GM12891 (cell line): ENCODE measurements at regions not wholly inside any gene's neighbourhood (a gene's known extent, or its start where the extent isn't known, plus 50 kb on each side); places are given as distances from the start of the nearest gene placed in this dataset.
A peak's percentile ranks its signal among the peaks of the same experiment; 100 is the strongest.

ENCODE experiments used
- DNase-seq: peaks from one replicate; pipeline ENCODE4 v3.0.0; 2011; ENCODE audit warnings: low spot score; ENCODE audit not compliant: insufficient read length
- FAIRE-seq: peaks from 2 replicates; lab custom pipeline; 2011; peaks lifted over from hg19 to GRCh38; lab: Jason Lieb, UNC
- PAX5 ChIP-seq: IDR thresholded peaks from 2 replicates; pipeline ENCODE4 v1.6.1; 2011; ENCODE audit warnings: low read length, moderate library complexity, mild to moderate bottlenecking; ENCODE audit not compliant: insufficient read depth, severe bottlenecking
- POLR2A ChIP-seq: IDR thresholded peaks from 2 replicates; pipeline ENCODE4 v1.6.1; 2011; ENCODE audit warnings: low read depth, low read length, control low read depth
- POLR2AphosphoS5 ChIP-seq: IDR thresholded peaks from 2 replicates; pipeline ENCODE4 v1.6.1; 2011; ENCODE audit warnings: low read depth, low read length, control low read depth
- POU2F2 ChIP-seq: IDR thresholded peaks from 2 replicates; pipeline ENCODE4 v1.6.1; 2011; ENCODE audit warnings: low read depth, mild to moderate bottlenecking, control low read depth, low read length, moderate library complexity
- SPI1 ChIP-seq: IDR thresholded peaks from 2 replicates; pipeline ENCODE4 v1.6.1; 2011; ENCODE audit warnings: low read depth, low read length, control low read depth
- TAF1 ChIP-seq: IDR thresholded peaks from 2 replicates; pipeline ENCODE4 v1.6.1; 2011; ENCODE audit warnings: low read depth, low read length, control low read depth

- FAIRE-seq (no peak), DNase-seq (no peak)
- TF ChIP-seq POU2F2 (no peak), POLR2AphosphoS5 (no peak), POLR2A (no peak), SPI1 (no peak), TAF1 (no peak), PAX5 (no peak)
Measured at GRCh38 chr5:10860645-10861422, 99.8 kb upstream of the DAP start.

- FAIRE-seq (no peak), DNase-seq (no peak)
- no peak for TF ChIP-seq POLR2A
- TF ChIP-seq SPI1 = no peak
Measured at GRCh38 chr5:10860196-10860543, 99.1 kb upstream of the DAP start.

GRCh38 chr5:10859393-10860195, 98.6 kb upstream of the DAP start:
- DNase-seq (no peak), FAIRE-seq (no peak)
- TF ChIP-seq TAF1 (no peak), PAX5 (no peak), POU2F2 (no peak), POLR2A (no peak), POLR2AphosphoS5 (no peak), SPI1 (no peak)

GRCh38 chr5:10858945-10859344, 97.9 kb upstream of the DAP start:
- DNase-seq = no peak
- TF ChIP-seq POU2F2 (no peak), PAX5 (no peak), SPI1 (no peak), TAF1 (no peak), POLR2A (no peak), POLR2AphosphoS5 (no peak)
- FAIRE-seq = no peak

- TF ChIP-seq TAF1 (no peak), SPI1 (peak; percentile 55)
- DNase-seq (no peak), FAIRE-seq (no peak)
Measured at GRCh38 chr5:10858307-10858706, 97.3 kb upstream of the DAP start.

GRCh38 chr5:10857338-10857733, 96.3 kb upstream of the DAP start:
- no peak for FAIRE-seq
- no peak for DNase-seq

GRCh38 chr5:10856683-10857337, 95.8 kb upstream of the DAP start:
- TF ChIP-seq PAX5 (no peak), SPI1 (no peak), POLR2A (no peak), TAF1 (no peak), POLR2AphosphoS5 (no peak), POU2F2 (no peak)
- FAIRE-seq = no peak

More at GRCh38 chr5:10857338-10857733, 96.3 kb upstream of the DAP start:
- no peak for TF ChIP-seq POU2F2
- no peak for TF ChIP-seq SPI1

GRCh38 chr5:10856071-10856470, 95.0 kb upstream of the DAP start:
- no peak for DNase-seq
- TF ChIP-seq TAF1 = no peak
- TF ChIP-seq POU2F2 = no peak
- no peak for TF ChIP-seq POLR2AphosphoS5
- no peak for TF ChIP-seq POLR2A
- no peak for TF ChIP-seq SPI1
- FAIRE-seq = no peak

More at GRCh38 chr5:10856683-10857337, 95.8 kb upstream of the DAP start:
- no peak for DNase-seq

GRCh38 chr5:10854506-10855277, 93.7 kb upstream of the DAP start:
- TF ChIP-seq POLR2AphosphoS5 = no peak
- TF ChIP-seq POU2F2 = no peak
- TF ChIP-seq TAF1 = no peak
- TF ChIP-seq PAX5 = no peak
- TF ChIP-seq SPI1 = no peak
- no peak for TF ChIP-seq POLR2A
- FAIRE-seq (no peak), DNase-seq (no peak)
